ENCODE measurements at regions not wholly inside any gene's neighbourhood (a gene's known extent, or its start where the extent isn't known, plus 50 kb on each side); places are given as distances from the start of the nearest gene placed in this dataset.

DNA sequence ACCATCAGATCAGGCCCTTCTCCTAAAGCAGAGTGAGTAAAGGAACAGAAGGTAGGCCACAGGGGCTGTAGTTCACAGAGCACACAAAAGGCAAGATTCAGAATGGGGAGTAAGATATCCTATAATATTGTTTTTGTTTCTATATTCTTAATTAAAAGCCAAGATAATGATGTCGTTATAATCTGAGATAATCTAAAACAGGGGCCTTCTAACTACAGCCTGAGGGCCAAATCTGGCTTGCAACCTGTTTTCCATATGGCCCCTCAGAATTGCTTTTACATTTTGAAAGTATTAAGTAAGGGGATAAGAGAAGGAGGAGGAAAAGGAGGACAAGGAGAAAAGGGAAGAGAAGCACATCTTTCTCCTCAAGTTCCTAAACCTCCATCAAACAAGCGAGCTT lies 435.8 kb downstream of the CSNK1G3 start:
- H3K36me3 ChIP-seq: no peaks in the 10 kb centered on the region
- TF ChIP-seq POLR2AphosphoS5 (IDR thresholded peaks at IDR 0.05) (no peak), EP300 (IDR thresholded peaks at IDR 0.05) (no peak), POLR2A (IDR thresholded peaks at IDR 0.05) (no peak), CTCF (IDR thresholded peaks at IDR 0.05) (no peak)
- H3K27ac ChIP-seq: no peak overlapping the region
- DNase-seq: no peak
- no peak for ATAC-seq (ENCODE audit: low FRiP score in 2 of 2)
- H3K27me3 ChIP-seq: no peaks in the 10 kb centered on the region
- 94 to 95% methylated on average over 2 of the region's 2 CpGs for WGBS, 2 donors
- H3K9me3 ChIP-seq: peaks cover 0 to 4% (median 0%) of the 10 kb centered on the region in 4 donors
- H3K4me1 ChIP-seq: no peaks in the 10 kb centered on the region
- H3K4me3 ChIP-seq: no peak overlapping the region

DNA sequence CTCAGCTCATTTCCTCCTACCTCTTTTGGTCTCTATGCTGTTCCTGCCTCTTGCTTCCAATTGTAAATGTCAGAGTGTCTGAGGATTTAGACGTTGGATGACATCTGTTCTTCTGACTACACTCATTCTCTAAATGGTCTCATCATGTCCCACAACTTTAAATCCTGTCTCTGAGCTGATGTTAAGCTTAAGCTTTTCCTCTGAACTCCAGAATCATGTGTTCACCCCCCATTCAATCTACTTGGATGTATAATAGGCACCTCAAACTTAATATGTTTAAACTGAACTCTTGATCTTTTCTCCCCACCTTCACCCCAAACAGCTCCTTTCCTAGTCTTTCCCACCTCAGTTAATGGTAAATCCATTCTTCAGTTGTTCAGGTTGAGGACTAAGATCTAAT lies 433.6 kb downstream of the CSNK1G3 start:
- Histone ChIP-seq H3K4me1 (no peaks in the 10 kb centered on the region), H3K9me3 (peaks cover 0 to 13% (median 5%) of the 10 kb centered on the region in 4 donors), H3K27me3 (no peaks in the 10 kb centered on the region), H3K27ac (no peak overlapping the region), H3K36me3 (no peaks in the 10 kb centered on the region), H3K4me3 (no peak overlapping the region)
- TF ChIP-seq POLR2A (IDR thresholded peaks at IDR 0.05) (no peak), POLR2AphosphoS5 (IDR thresholded peaks at IDR 0.05) (no peak), CTCF (IDR thresholded peaks at IDR 0.05) (no peak), EP300 (IDR thresholded peaks at IDR 0.05) (no peak)
- no peak for ATAC-seq (ENCODE audit: low FRiP score in 2 of 2)
- 86 to 90% methylated on average over 1 of the region's 1 CpG for WGBS, 2 donors
- DNase-seq: no peak

DNA sequence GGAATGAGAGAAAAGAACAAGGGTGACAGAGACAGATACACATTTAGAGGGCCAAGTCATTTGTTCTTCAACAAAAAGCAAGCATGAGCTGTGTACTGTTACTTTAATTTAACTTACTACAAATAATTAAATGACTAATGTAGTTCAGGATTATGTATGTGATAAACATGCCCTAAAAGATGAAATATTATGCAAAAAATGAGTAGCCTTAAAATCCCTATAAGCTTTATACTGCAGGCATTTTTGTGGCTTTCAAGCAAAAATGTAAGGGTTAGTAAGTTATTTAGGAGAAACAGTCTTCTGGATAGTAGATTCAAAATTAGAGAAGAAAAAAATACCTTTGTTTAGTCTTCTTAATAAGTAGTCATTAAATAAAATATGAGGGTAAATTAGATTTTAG lies 431.2 kb downstream of the CSNK1G3 start:
- H3K36me3 ChIP-seq: no peaks in the 10 kb centered on the region
- H3K4me1 ChIP-seq: no peaks in the 10 kb centered on the region
- H3K4me3 ChIP-seq: no peak overlapping the region
- H3K27me3 ChIP-seq: no peaks in the 10 kb centered on the region
- H3K9me3 ChIP-seq: peaks cover 0 to 11% (median 5%) of the 10 kb centered on the region in 4 donors
- TF ChIP-seq POLR2A (IDR thresholded peaks at IDR 0.05) (no peak), POLR2AphosphoS5 (IDR thresholded peaks at IDR 0.05) (no peak), CTCF (IDR thresholded peaks at IDR 0.05) (no peak), EP300 (IDR thresholded peaks at IDR 0.05) (no peak)
- ATAC-seq (ENCODE audit: low FRiP score in 2 of 2) (no peak), DNase-seq (no peak)
- no peak overlapping the region for H3K27ac ChIP-seq

GRCh38 chr5:123940416-123940815 lies 428.4 kb downstream of the CSNK1G3 start:
- DNase-seq (no peak), ATAC-seq (ENCODE audit: low FRiP score in 2 of 2) (no peak)
- Histone ChIP-seq H3K9me3 (peaks cover 4 to 36% (median 15%) of the 10 kb centered on the region in 4 donors), H3K4me1 (no peaks in the 10 kb centered on the region), H3K4me3 (no peak overlapping the region), H3K36me3 (no peaks in the 10 kb centered on the region), H3K27ac (no peak overlapping the region), H3K27me3 (no peaks in the 10 kb centered on the region)
- TF ChIP-seq CTCF (IDR thresholded peaks at IDR 0.05) (no peak), POLR2A (IDR thresholded peaks at IDR 0.05) (no peak), POLR2AphosphoS5 (IDR thresholded peaks at IDR 0.05) (no peak), EP300 (IDR thresholded peaks at IDR 0.05) (no peak)

- peaks cover 4 to 36% (median 15%) of the 10 kb centered on the region in 4 donors for H3K9me3 ChIP-seq
- H3K4me1 ChIP-seq: no peaks in the 10 kb centered on the region
- H3K36me3 ChIP-seq: no peaks in the 10 kb centered on the region
- no peaks in the 10 kb centered on the region for H3K27me3 ChIP-seq
- 75 to 78% methylated on average over 6 of the region's 6 CpGs for WGBS, 2 donors
- no peak overlapping the region for H3K4me3 ChIP-seq
- no peak overlapping the region for H3K27ac ChIP-seq
- DNase-seq (no peak), ATAC-seq (ENCODE audit: low FRiP score in 2 of 2) (peak in 1 of 2 donors; percentile 22)
- no peak for TF ChIP-seq EP300 (IDR thresholded peaks at IDR 0.05)
- TF ChIP-seq POLR2A (IDR thresholded peaks at IDR 0.05): no peak
- no peak for TF ChIP-seq POLR2AphosphoS5 (IDR thresholded peaks at IDR 0.05)
- peak; percentile 22 to 55 (median 46) for TF ChIP-seq CTCF (IDR thresholded peaks at IDR 0.05)
Measured at GRCh38 chr5:123937230-123937629, 425.3 kb downstream of the CSNK1G3 start.
